ENCODE measurements at regions not wholly inside any gene's neighbourhood (a gene's known extent, or its start where the extent isn't known, plus 50 kb on each side); places are given as distances from the start of the nearest gene placed in this dataset.
A peak's percentile ranks its signal among the peaks of the same experiment; 100 is the strongest.

- ATAC-seq (no peak), DNase-seq (no peak)
- intact Hi-C loops (cut with DNase I, micrococcal nuclease): no loop called here
These were observed 51.1 kb upstream of the ZNF236 start for GRCh38 chr18:76771192-76771799.

GRCh38 chr18:76767954-76768353 is 54.4 kb upstream of the ZNF236 start:
- intact Hi-C loops (cut with DNase I, micrococcal nuclease): no loop called here
- ATAC-seq: no peak
- DNase-seq: no peak

DNA sequence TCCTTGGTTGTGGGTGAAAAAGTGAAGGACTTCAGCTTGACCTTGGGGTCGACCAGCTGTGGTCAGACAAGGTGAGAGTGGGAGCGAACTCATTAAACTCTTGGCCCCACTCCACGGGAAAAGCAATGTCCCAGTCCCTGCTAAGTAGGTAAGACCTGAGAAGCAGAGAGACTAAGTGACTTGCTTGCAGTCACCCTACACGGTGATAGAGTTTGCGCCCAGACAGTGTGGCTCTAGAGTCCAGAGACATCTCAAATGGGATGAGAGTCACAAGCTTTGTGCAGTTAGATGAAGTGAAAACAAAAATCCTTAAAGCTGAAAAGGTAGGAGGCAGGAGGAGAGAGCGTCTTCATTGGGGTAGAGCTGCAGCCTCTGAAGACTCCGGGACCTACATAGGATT is 55.9 kb upstream of the ZNF236 start:
- no peak for ATAC-seq
- no peak for DNase-seq
- intact Hi-C loops (cut with DNase I, micrococcal nuclease): no loop called here

DNA sequence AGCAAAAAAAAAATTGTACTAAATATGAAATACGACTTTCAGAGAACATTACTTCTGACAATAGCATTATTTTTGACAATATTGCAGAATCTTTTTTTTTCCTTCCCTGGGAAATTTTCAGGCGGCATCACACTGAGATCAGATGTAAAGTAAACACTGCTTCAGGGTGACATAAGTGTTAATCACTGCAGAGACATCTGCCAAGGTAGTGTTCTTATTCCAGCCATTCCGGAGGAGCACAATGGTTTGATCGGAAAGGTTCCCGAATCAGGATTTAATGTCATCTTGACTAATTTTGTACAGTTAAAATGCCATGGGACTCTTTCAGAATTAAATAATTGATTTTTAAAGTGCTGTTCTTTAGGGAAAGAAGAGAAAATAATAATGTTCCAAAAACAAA is 56.7 kb upstream of the ZNF236 start:
- ATAC-seq (no peak), DNase-seq (no peak)
- intact Hi-C loops (cut with DNase I, micrococcal nuclease): no loop called here

- ATAC-seq (no peak), DNase-seq (no peak)
- intact Hi-C loops (cut with DNase I, micrococcal nuclease): no loop called here
These were observed 58.0 kb upstream of the ZNF236 start for GRCh38 chr18:76764291-76764901.

DNA sequence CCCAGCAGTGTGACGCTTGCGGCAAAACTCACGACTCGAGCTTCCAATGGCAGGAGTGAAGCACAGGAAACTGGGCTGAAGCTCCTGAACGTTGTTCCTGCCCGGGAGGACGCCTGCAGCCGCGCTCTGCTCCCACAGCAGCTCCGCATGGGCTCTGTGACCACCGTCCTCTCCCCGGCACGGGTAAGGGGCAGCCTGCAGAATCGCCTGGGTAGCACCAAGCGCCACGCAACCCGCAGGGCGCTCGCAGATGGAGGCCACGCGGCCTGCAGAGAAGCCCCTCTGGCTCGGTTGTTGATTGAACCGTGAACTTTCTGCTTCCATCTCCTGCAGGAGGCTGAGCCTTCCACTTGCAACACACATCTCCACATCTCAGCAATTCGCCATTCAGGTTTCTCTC is 63.3 kb upstream of the ZNF236 start:
- no peak for DNase-seq
- intact Hi-C loops (cut with DNase I, micrococcal nuclease): no loop called here
- ATAC-seq: no peak

GRCh38 chr18:76757925-76758324 is 64.4 kb upstream of the ZNF236 start:
- intact Hi-C loops (cut with DNase I, micrococcal nuclease): no loop called here
- DNase-seq (no peak), ATAC-seq (no peak)

GRCh38 chr18:76757335-76757734 is 65.0 kb upstream of the ZNF236 start:
- no peak for ATAC-seq
- intact Hi-C loops (cut with DNase I, micrococcal nuclease): no loop called here
- no peak for DNase-seq

DNA sequence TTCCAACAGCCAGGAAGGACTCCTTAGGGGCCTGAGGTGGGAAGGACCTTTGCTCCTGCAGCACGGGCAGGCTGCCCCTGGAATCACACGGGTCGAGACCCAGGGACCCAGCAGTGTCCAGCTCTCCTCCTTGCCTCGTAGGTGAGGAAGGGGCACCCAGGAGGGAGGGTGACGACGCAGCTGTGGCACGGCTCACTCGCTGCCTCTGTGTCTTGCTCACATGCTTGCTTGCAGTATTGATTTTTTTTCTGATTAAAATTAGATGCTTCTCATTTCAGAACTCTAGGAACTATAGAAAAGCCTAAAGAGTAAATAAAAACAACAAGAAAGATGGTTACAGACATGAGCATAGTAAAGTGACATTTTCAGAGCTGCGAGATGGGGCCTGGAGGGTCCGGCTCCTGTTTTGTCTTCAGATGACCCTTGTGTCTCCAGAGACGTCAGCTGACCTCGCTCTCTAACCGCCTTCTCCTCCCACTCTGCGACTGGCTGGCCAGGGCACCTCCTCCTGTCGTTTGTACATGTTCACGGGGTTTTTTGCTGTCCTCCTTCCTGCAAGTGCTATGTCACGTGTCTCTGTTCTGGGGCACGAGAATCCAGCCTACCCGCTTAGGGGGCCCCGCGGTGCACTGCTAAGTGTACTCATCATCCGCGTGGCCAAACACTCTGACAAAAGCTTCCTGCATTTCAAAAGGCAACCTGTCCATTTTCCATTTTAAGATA is 65.7 kb upstream of the ZNF236 start:
- intact Hi-C loops (cut with DNase I, micrococcal nuclease): no loop called here
- ATAC-seq (no peak), DNase-seq (peak; percentile 10 to 53)

- ATAC-seq (no peak), DNase-seq (no peak)
- intact Hi-C loops (cut with DNase I, micrococcal nuclease): no loop called here
These were observed 68.0 kb upstream of the ZNF236 start for GRCh38 chr18:76754351-76754750.

DNA sequence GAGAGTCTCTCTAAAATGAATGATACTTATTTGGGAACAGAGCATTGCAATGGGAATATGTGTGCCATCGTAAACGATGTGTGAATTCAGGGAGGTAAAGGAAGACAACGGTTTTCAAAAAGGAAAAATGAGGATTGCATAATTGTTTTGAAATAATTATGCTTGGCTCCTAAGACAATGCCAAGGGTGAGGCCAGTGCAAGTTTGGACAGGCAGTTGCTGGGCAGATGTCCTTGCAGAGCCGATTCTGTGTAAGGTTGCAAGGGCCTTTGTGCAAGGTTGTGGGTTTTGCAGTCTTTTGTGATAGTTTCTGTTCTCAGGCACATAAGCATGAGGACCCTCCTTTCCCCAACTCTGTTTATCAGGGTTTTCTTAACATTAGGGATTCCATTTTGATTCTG is 70.0 kb upstream of the ZNF236 start:
- ATAC-seq (no peak), DNase-seq (no peak)
- intact Hi-C loops (cut with DNase I, micrococcal nuclease): no loop called here

DNA sequence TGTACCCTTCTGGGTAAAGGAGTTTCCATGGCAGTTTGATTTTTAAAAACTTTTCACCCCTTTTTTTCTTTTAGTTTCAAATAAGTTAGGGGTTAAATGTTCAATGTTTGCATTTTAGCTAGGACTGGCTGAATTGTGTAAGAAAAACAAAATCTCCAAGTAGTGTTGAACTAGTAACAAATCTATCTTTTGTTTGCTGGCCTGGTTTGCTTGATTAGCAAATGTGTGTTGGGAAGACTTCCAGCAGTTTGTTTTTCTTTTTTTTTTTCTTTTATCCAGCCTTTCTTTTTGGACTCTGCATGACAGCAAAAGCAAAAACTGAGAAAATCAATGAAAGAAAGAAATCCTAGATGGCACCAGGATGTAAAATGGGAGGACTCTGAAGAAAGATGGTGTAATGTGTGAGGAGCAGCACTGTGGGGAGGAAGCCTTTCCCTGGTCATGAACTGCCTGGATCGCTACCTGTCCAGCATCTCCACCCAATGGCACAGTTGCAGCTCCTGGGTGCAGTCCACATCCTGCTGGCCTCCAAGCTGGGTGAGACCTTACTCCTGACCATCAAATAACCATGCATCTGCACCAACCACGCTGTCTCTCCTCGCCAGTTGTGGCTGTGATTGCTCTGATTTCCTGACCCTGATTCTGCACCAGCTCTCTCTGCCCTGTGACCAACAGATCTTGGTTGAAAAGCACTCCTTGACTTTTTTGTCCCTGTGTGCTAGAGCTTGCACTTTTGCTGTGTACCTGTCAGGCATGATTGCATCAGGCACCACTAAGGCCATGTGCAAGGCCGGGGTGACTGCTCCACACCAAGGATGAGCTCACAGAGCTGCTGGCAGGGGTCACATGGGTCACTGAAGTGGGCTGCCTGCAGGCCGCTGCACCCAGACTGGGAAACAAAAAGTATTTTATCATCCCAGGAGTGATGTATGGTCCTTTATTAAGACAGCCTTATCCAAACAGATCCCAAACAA is 71.2 kb upstream of the ZNF236 start:
- no peak for DNase-seq
- ATAC-seq: no peak
- intact Hi-C loops (cut with DNase I, micrococcal nuclease): no loop called here

- ATAC-seq (no peak), DNase-seq (no peak)
- intact Hi-C loops (cut with DNase I, micrococcal nuclease): no loop called here
These were observed 72.1 kb upstream of the ZNF236 start for GRCh38 chr18:76750269-76750668.

GRCh38 chr18:76747676-76748075 is 74.7 kb upstream of the ZNF236 start:
- ATAC-seq: no peak
- DNase-seq: no peak
- intact Hi-C loops (cut with DNase I, micrococcal nuclease): no loop called here

GRCh38 chr18:76741346-76741745 is 81.0 kb upstream of the ZNF236 start:
- intact Hi-C loops (cut with DNase I, micrococcal nuclease): no loop called here
- ATAC-seq (no peak), DNase-seq (no peak)

- ATAC-seq (no peak), DNase-seq (no peak)
- intact Hi-C loops (cut with DNase I, micrococcal nuclease): no loop called here
These were observed 86.0 kb upstream of the ZNF236 start for GRCh38 chr18:76736309-76736708.

GRCh38 chr18:76730901-76731300 is 91.5 kb upstream of the ZNF236 start:
- DNase-seq: no peak
- intact Hi-C loops (cut with DNase I, micrococcal nuclease): no loop called here
- ATAC-seq: no peak

- no peak for ATAC-seq
- intact Hi-C loops (cut with DNase I, micrococcal nuclease): no loop called here
- DNase-seq: no peak
These were observed 94.8 kb upstream of the ZNF236 start for GRCh38 chr18:76727589-76727988.

DNA sequence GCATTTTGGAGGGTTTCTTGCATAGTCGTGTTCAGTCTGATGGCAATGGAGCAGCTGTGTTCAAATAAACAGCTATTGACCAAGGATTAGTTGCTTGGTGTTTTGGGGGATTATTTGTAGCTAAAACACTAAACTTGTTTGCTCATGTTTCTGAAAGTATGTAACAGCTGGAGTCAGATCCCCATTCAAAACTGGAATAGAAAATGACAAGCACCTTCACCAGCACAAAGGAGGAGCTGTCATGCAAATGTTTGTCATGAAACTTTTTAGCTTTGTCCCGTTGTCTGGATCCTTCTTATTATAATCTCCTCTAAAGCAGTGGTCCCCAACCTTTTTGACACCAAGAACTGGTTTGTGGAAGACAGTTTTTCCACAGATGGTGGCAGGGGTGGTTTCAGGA is 96.9 kb upstream of the ZNF236 start:
- DNase-seq: no peak
- ATAC-seq: no peak
- intact Hi-C loops (cut with DNase I, micrococcal nuclease): no loop called here

Data from left colon (tissue), 2 donors.